Activated T-helper 17 cell treated with anti-CD3 and anti-CD28 coated beads, Interleukin-2, amount 50 U/mL, for 72 hours (primary cell): ENCODE measurements at regions not wholly inside any gene's neighbourhood (a gene's known extent, or its start where the extent isn't known, plus 50 kb on each side); places are given as distances from the start of the nearest gene placed in this dataset.

Experiments used
- ATAC-seq: fragments of 150-1000 bp; cut with Tn5 transposase; replicated peaks from 2 replicates; pipeline ENCODE4 v1.10.0; 2021; ENCODE audit warnings: mild to moderate bottlenecking, moderate library complexity
- H3K27ac Mint-ChIP-seq: one replicate; pipeline ENCODE4 v1.8.0; 2022; ENCODE audit warnings: mixed read lengths
- H3K27me3 Mint-ChIP-seq: one replicate; pipeline ENCODE4 v1.8.0; 2022; ENCODE audit warnings: mixed read lengths
- H3K36me3 Mint-ChIP-seq: one replicate; pipeline ENCODE4 v1.8.0; 2022; ENCODE audit warnings: low read depth, mild to moderate bottlenecking, mixed read lengths
- H3K4me1 Mint-ChIP-seq: one replicate; pipeline ENCODE4 v1.8.0; 2022; ENCODE audit warnings: mixed read lengths
- H3K4me3 Mint-ChIP-seq: one replicate; pipeline ENCODE4 v1.8.0; 2022; ENCODE audit warnings: mild to moderate bottlenecking, mixed read lengths
- H3K9me3 Mint-ChIP-seq: one replicate; pipeline ENCODE4 v1.8.0; 2022; ENCODE audit warnings: mixed read lengths

- Mint-ChIP-seq H3K4me3 (no peak overlapping the region), H3K27me3 (no peaks in the 10 kb centered on the region)
- no peak for ATAC-seq
Observed at GRCh38 chr22:49626361-49627216, 201.1 kb downstream of the BRD1 start.

DNA sequence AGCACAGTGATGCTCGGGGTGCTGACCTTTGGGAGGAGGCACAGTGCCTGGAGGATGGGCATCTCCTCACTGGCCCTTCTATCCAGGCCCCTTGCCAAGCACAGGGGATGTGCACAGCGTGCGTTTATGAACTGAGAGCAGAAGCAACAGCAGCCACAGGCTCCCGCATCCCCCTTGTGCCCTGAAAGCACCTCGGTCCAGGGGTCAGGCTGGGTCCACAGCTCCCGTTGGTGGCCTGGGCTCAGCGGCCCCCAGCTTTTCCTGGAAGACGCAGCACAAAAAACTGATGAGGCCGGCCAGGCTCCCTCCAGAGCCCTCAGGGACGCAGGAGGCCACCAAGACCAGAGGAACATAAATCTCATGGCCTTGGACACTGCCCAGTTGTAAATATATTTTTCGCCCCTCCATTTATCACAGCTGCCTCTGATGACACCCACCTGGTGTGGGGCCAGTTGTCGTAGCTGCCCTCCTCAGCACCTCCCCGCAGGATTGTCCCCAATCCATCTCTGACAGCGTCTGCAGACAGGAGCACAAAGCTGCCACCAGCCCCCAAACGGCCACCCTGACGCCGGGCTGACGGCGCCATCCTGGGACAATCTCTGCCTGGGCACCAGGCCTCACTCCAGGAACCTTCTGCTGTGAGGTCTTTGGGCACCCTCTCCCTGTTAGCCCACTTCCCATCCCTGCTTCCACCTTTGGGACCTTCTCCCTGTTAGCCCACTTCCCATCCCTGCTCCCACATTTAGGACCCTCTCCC, 203.1 kb downstream of the BRD1 start:
- Mint-ChIP-seq H3K27me3 (no peaks in the 10 kb centered on the region), H3K36me3 (peaks cover 15% of the 10 kb centered on the region), H3K4me3 (no peak overlapping the region), H3K9me3 (no peaks in the 10 kb centered on the region), H3K27ac (no peak overlapping the region), H3K4me1 (peaks cover 6% of the 10 kb centered on the region)
- no peak for ATAC-seq

More at GRCh38 chr22:49626361-49627216, 201.1 kb downstream of the BRD1 start:
- Mint-ChIP-seq H3K36me3 (peaks cover 15% of the 10 kb centered on the region), H3K9me3 (no peaks in the 10 kb centered on the region), H3K4me1 (peaks cover 6% of the 10 kb centered on the region), H3K27ac (no peak overlapping the region)

DNA sequence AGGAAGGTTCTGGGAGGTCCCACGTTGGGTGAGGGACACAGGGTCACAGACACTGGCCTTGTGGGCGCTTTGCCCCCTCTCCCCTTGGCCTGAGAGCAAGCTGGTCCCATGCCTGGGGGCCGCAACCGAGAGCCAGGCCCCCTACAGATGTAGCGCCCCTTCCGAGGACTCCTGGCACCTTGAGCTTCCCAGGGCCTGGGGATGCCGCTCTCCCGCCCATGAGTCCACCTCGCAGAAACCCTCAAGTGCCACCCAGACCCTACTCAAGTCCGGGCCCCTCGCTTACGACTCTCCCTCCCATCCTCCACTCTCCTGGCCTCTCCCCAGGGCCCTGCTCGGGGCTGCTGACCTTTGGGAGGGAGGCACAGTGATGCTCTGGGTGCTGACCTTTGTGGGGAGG, 204.0 kb downstream of the BRD1 start:
- ATAC-seq = no peak
- no peaks in the 10 kb centered on the region for H3K9me3 Mint-ChIP-seq
- H3K27ac Mint-ChIP-seq = no peak overlapping the region
- no peaks in the 10 kb centered on the region for H3K27me3 Mint-ChIP-seq
- H3K36me3 Mint-ChIP-seq = peaks cover 20% of the 10 kb centered on the region
- H3K4me1 Mint-ChIP-seq = peaks cover 11% of the 10 kb centered on the region
- no peak overlapping the region for H3K4me3 Mint-ChIP-seq

- Mint-ChIP-seq H3K36me3 (peaks cover 25% of the 10 kb centered on the region), H3K27ac (no peak overlapping the region), H3K9me3 (no peaks in the 10 kb centered on the region), H3K4me1 (peaks cover 13% of the 10 kb centered on the region), H3K4me3 (no peak overlapping the region), H3K27me3 (no peaks in the 10 kb centered on the region)
- no peak for ATAC-seq
Observed at GRCh38 chr22:49623176-49623575, 204.5 kb downstream of the BRD1 start.

- Mint-ChIP-seq H3K4me1 (peaks cover 13% of the 10 kb centered on the region), H3K36me3 (peaks cover 26% of the 10 kb centered on the region), H3K27ac (no peak overlapping the region), H3K27me3 (no peaks in the 10 kb centered on the region), H3K4me3 (no peak overlapping the region), H3K9me3 (no peaks in the 10 kb centered on the region)
- ATAC-seq = no peak
Observed at GRCh38 chr22:49622241-49623105, 205.2 kb downstream of the BRD1 start.

DNA sequence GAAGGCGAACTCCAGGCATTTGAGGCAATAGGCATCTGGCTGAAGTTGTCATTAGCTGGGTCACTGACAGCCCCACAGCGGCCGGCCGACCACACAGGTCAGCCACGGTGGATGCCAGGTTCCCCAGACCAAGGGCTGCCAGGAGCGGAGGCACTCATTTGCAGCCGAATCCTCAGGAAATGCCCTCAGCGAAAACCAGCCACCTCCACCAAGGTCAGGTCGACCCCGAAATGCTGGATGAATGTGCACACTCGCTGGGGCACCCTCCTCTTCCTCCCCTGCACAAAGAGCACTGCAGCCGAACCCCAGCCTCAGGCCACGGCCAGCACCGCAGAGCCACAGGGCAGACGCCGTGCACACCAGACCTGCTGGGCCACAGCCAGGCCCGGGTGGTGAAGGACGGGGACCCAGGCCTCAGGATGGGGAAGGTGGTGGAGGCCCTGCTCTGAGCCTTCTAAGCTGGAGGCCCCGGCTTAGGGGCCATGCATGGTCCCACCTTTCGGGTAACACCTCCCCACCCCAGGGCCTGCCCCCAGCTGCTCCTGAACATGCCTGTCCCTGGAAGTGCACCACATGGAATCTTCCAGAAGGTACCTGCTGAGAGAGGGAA, 206.0 kb downstream of the BRD1 start:
- no peak for ATAC-seq
- Mint-ChIP-seq H3K36me3 (peaks cover 26% of the 10 kb centered on the region), H3K4me1 (peaks cover 13% of the 10 kb centered on the region), H3K27ac (no peak overlapping the region), H3K27me3 (no peaks in the 10 kb centered on the region), H3K9me3 (no peaks in the 10 kb centered on the region), H3K4me3 (no peak overlapping the region)

GRCh38 chr22:49620666-49621065, 207.0 kb downstream of the BRD1 start:
- Mint-ChIP-seq H3K4me1 (peaks cover 12% of the 10 kb centered on the region), H3K4me3 (no peak overlapping the region), H3K27me3 (no peaks in the 10 kb centered on the region), H3K36me3 (peaks cover 27% of the 10 kb centered on the region), H3K27ac (no peak overlapping the region), H3K9me3 (no peaks in the 10 kb centered on the region)
- no peak for ATAC-seq

DNA sequence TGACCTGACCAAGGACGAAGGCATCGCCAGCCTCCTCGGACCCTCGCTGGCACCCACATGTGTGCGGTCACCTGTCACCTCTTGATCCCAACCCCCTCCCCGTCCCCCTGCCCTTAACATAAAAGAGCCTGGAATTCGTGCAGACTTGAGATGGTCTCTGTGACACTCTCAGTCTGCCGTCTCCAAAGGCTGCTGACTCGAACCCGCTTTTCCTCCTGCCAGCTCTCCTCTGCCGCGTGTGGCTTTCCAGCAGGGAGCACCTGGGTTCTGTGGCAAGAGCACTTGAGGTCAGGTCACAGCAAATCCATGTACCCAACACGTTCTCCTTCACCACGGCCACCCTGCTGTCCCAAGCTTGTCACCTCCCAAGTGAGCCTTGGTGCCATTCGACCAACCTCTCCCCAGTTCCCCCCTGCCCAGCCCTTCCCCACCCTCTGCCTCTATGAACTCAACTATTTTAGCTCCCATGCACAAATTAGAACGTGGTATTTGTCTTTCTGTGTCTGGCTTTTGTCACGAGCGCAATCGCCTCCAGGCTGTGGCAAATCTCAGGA, 207.6 kb downstream of the BRD1 start:
- Mint-ChIP-seq H3K4me1 (peaks cover 7% of the 10 kb centered on the region), H3K4me3 (no peak overlapping the region), H3K27ac (no peak overlapping the region), H3K36me3 (peaks cover 25% of the 10 kb centered on the region), H3K27me3 (no peaks in the 10 kb centered on the region), H3K9me3 (no peaks in the 10 kb centered on the region)
- ATAC-seq = no peak

DNA sequence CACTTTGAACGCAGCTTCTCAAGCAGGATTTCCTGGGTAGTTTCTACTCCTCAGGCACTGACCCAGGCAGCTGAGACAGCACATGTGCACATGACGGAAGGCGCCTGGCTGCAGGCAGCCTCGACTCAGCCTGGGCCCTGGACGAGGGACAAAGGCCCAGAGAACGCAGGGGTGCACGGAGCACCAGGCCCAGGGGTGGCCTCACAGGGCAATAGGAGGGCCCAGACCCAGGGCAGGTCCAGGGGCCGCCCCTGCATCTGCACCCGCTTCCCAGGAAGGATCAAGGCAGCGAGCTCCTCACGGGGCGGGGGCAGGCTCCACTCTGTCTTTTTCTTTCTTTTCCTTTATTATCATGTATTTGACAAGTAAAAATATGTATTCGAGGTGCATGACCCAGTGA, 208.4 kb downstream of the BRD1 start:
- no peak for ATAC-seq
- Mint-ChIP-seq H3K4me3 (no peak overlapping the region), H3K9me3 (no peaks in the 10 kb centered on the region), H3K27me3 (no peaks in the 10 kb centered on the region), H3K4me1 (peaks cover 7% of the 10 kb centered on the region), H3K36me3 (peaks cover 20% of the 10 kb centered on the region), H3K27ac (peak overlapping the region; percentile 17)

DNA sequence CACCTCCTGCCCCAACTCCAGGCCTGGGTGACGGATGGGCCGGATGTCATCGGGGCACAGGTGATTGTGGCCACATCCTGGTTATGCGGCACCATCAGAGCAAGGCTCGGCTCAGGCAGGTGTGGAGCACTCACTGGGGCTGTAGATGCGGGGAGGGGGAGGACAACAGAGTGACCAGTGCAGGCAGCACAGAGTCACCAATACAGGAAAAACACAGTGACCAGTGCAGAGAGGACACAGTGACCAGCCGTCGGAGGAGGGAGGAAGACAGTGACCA, 209.1 kb downstream of the BRD1 start:
- H3K4me1 Mint-ChIP-seq = peaks cover 7% of the 10 kb centered on the region
- H3K27ac Mint-ChIP-seq = peak overlapping the region; percentile 17

DNA sequence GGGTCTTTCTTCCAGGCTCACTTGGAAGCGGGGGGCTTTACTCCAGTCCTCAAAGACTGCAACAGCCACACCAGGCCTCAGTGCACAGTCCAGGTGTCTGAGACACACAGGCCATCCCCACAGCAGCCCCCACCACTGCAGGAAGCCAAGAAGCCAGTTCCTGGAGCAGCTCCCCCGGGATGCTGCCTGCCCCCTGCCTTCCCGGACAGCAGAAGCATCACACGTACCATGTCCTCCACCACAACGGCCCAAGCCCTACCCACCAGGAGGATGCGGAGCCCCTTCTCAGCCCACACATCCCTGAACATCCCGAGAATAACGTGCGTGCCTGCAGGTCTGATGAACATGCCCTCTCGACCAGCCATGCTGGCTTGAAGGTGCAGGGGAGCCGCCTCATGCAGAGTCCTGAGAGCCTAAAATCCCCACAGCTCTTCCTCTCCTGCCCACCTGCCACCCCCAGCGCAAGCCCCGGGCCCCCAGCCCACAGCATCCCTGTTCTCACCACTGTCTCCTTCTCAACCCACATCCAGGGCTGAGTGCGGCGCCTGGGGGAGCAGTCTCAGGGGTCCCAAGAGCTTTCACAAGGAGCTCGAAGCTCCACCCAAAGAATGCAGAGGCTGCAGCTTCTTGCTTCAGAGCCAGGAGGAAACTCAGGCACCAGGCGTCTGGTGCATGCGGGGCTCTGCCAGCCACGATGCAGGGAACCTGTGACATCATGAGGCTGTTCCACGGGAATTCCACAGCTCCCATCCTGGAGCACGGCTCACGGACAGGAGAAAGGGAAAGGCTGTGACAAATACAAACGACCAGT, 209.6 kb downstream of the BRD1 start:
- Mint-ChIP-seq H3K4me3 (no peak overlapping the region), H3K27me3 (no peaks in the 10 kb centered on the region), H3K27ac (no peak overlapping the region), H3K4me1 (peaks cover 7% of the 10 kb centered on the region), H3K9me3 (no peaks in the 10 kb centered on the region), H3K36me3 (peaks cover 26% of the 10 kb centered on the region)
- no peak for ATAC-seq

More for the DNA sequence above, 209.1 kb downstream of the BRD1 start:
- peaks cover 20% of the 10 kb centered on the region for H3K36me3 Mint-ChIP-seq
- no peak overlapping the region for H3K4me3 Mint-ChIP-seq
- no peaks in the 10 kb centered on the region for H3K9me3 Mint-ChIP-seq
- H3K27me3 Mint-ChIP-seq = no peaks in the 10 kb centered on the region
- ATAC-seq = no peak

GRCh38 chr22:49617264-49617663, 210.4 kb downstream of the BRD1 start:
- no peak for ATAC-seq
- no peak overlapping the region for H3K4me3 Mint-ChIP-seq
- H3K9me3 Mint-ChIP-seq = peaks cover 3% of the 10 kb centered on the region
- H3K27me3 Mint-ChIP-seq = no peaks in the 10 kb centered on the region
- H3K27ac Mint-ChIP-seq = no peak overlapping the region
- H3K4me1 Mint-ChIP-seq = peaks cover 10% of the 10 kb centered on the region
- peaks cover 32% of the 10 kb centered on the region for H3K36me3 Mint-ChIP-seq
